HCT116 (cell line): ENCODE measurements at regions not wholly inside any gene's neighbourhood (a gene's known extent, or its start where the extent isn't known, plus 50 kb on each side); places are given as distances from the start of the nearest gene placed in this dataset.

Source experiments
- ATAC-seq: fragments of 200-7000 bp; cut with Tn5 transposase; 2 replicates; pipeline ENCODE4 v1.9.1; 2020; ENCODE audit warnings: mild to moderate bottlenecking, moderate library complexity
- BruUV-seq: library from RNA; stranded (reverse); fragments of 400-500 nt; replicated peaks from 2 replicates; lab custom pipeline; 2021; lab: Mats Ljungman, UMichigan
- CTCF ChIA-PET: fragments of 300-600 bp; sonication (Branson Sonifier 250); formaldehyde crosslinking; loops from one replicate; lab custom pipeline; 2021; ENCODE audit warnings: antibody characterized with exemption; lab: Charles Lee
- POLR2A ChIA-PET: fragments of 300-600, 350-600 bp; sonication (Branson Sonifier 250); formaldehyde crosslinking; loops from one replicate; lab custom pipeline; 2021; ENCODE audit warnings: antibody characterized with exemption; lab: Charles Lee
- RAD21 ChIA-PET, 2 experiments: fragments of 300-600 bp; sonication (Branson Sonifier 250); formaldehyde crosslinking; loops; one replicate each; lab custom pipeline; 2023; ENCODE audit warnings: low total read pairs in 2 of 2; ENCODE audit not compliant: uncharacterized antibody in 2 of 2, unreplicated experiment in 2 of 2, low non-redundant PET in 1 of 2; lab: Charles Lee
- DNase-seq: peaks from one replicate; pipeline ENCODE4 v3.0.0-alpha.2; 2010; ENCODE audit warnings: low read depth, low spot score
- H2AFZ ChIP-seq: fragments of 200-600 bp; shearing (Covaris generic), sonication (generic); 2 replicates; pipeline ENCODE4 v1.6.1; 2017; ENCODE audit warnings: low read depth, mixed run types, mixed read lengths, antibody characterized with exemption, low read length; ENCODE audit not compliant: poor library complexity, severe bottlenecking
- H3K27ac ChIP-seq: 2 replicates; pipeline ENCODE4 v1.5.1; 2012; ENCODE audit warnings: low read depth, low read length
- H3K27me3 ChIP-seq: fragments of 200-600 bp; sonication (generic); 2 replicates; pipeline ENCODE4 v1.6.1; 2016; ENCODE audit warnings: mixed run types, low read length, mixed read lengths; ENCODE audit not compliant: insufficient read depth
- H3K36me3 ChIP-seq, 2 experiments: fragments of 200-500 bp in 1 of 2; fragments of 200-600 bp in 1 of 2; sonication (Bioruptor generic) in 1 of 2; sonication (generic) in 1 of 2; 2 replicates each; pipeline versions ENCODE4 v1.5.1 to v1.6.1; 2014 to 2016; ENCODE audit warnings: low read length in 2 of 2, inconsistent platforms in 1 of 2, mixed read lengths in 1 of 2, mixed run types in 1 of 2; ENCODE audit not compliant: insufficient read depth in 2 of 2, control insufficient read depth in 1 of 2
- H3K4me1 ChIP-seq, 2 experiments: fragments of 200-600 bp in 1 of 2; sonication (generic) in 1 of 2; 2 replicates each; pipeline versions ENCODE4 v1.5.1 to v1.6.1; 2012 to 2017; ENCODE audit warnings: low read length in 2 of 2, inconsistent platforms in 1 of 2, mild to moderate bottlenecking in 1 of 2, mixed read lengths in 1 of 2, mixed run types in 1 of 2, moderate library complexity in 1 of 2; ENCODE audit not compliant: insufficient read depth in 2 of 2, control insufficient read depth in 1 of 2
- H3K4me2 ChIP-seq: fragments of 200-600 bp; sonication (generic); 2 replicates; pipeline ENCODE4 v1.6.1; 2017; ENCODE audit warnings: mixed run types, low read length, mixed read lengths
- H3K4me3 ChIP-seq, 2 experiments: fragments of 200-600 bp in 1 of 2; sonication (generic) in 1 of 2; replicated peaks in 1 of 2; 2 replicates each; pipeline ENCODE4 v1.5.1; 2011 to 2016; ENCODE audit warnings: low read length in 2 of 2, control low read depth in 1 of 2, low read depth in 1 of 2, mild to moderate bottlenecking in 1 of 2, mixed read lengths in 1 of 2, mixed run types in 1 of 2
- H3K79me2 ChIP-seq: fragments of 200-600 bp; sonication (generic); 2 replicates; pipeline ENCODE4 v1.6.1; 2017; ENCODE audit warnings: mild to moderate bottlenecking, mixed run types, low read length, moderate library complexity, mixed read lengths; ENCODE audit not compliant: insufficient read depth
- H3K9ac ChIP-seq: fragments of 200-600 bp; sonication (generic); 2 replicates; pipeline ENCODE4 v1.6.1; 2016; ENCODE audit warnings: low read length, mixed read lengths
- H3K9me2 ChIP-seq: fragments of 200-600 bp; sonication (generic), shearing (Covaris generic); 2 replicates; pipeline ENCODE4 v1.6.1; 2017; ENCODE audit warnings: mixed run types, mild to moderate bottlenecking, moderate library complexity; ENCODE audit not compliant: insufficient read depth
- H3K9me3 ChIP-seq, 2 experiments: fragments of 200-500 bp in 1 of 2; fragments of 200-600 bp in 1 of 2; sonication (Bioruptor generic) in 1 of 2; sonication (generic) in 1 of 2; 2 replicates each; pipeline ENCODE4 v1.6.1; 2014 to 2017; ENCODE audit warnings: low read length in 2 of 2, mixed read lengths in 2 of 2, inconsistent platforms in 1 of 2, low read depth in 1 of 2, mild to moderate bottlenecking in 1 of 2, mixed run types in 1 of 2, moderate library complexity in 1 of 2; ENCODE audit not compliant: control insufficient read depth in 1 of 2, insufficient read depth in 1 of 2
- H4K20me1 ChIP-seq: fragments of 200-600 bp; sonication (generic), shearing (Covaris generic); 2 replicates; pipeline ENCODE4 v1.6.1; 2017; ENCODE audit warnings: mixed run types, mild to moderate bottlenecking, moderate library complexity; ENCODE audit not compliant: insufficient read depth
- ATF3 ChIP-seq: IDR thresholded peaks from 2 replicates; pipeline ENCODE4 v1.6.1; 2012
- CBX3 ChIP-seq: IDR thresholded peaks from 2 replicates; pipeline ENCODE4 v1.6.1; 2012; ENCODE audit warnings: low read depth
- CEBPB ChIP-seq: IDR thresholded peaks from 2 replicates; pipeline ENCODE4 v1.6.1; 2012; ENCODE audit warnings: low read depth
- CTCF ChIP-seq, 3 experiments: fragments of 200-600 bp in 1 of 3; sonication (generic) in 1 of 3; IDR thresholded peaks in 2 of 3; conservative IDR thresholded peaks in 1 of 3; 2 replicates each; pipeline ENCODE4 v1.5.1; 2012 to 2017; ENCODE audit warnings: low read depth in 2 of 3, low read length in 2 of 3, antibody characterized with exemption in 1 of 3, borderline replicate concordance in 1 of 3, control low read depth in 1 of 3, mild to moderate bottlenecking in 1 of 3, mixed read lengths in 1 of 3, mixed run types in 1 of 3, moderate library complexity in 1 of 3; ENCODE audit not compliant: insufficient read depth in 1 of 3
- ELF1 ChIP-seq: IDR thresholded peaks from 2 replicates; pipeline ENCODE4 v1.6.1; 2012; ENCODE audit warnings: low read depth, borderline replicate concordance
- EZH2 ChIP-seq: fragments of 200-600 bp; sonication (generic); IDR thresholded peaks from 2 replicates; pipeline ENCODE4 v1.6.1; 2017; ENCODE audit warnings: antibody characterized with exemption, mixed run types
- EZH2phosphoT487 ChIP-seq: fragments of 200-600 bp; IDR thresholded peaks from 2 replicates; pipeline ENCODE4 v1.6.1; 2018; ENCODE audit warnings: antibody characterized with exemption, borderline replicate concordance
- JUND ChIP-seq: IDR thresholded peaks from 2 replicates; pipeline ENCODE4 v1.6.1; 2012
- POLR2A ChIP-seq: IDR thresholded peaks from 2 replicates; pipeline ENCODE4 v1.7.0; 2011; ENCODE audit warnings: borderline replicate concordance; ENCODE audit not compliant: insufficient read depth, insufficient read length; ENCODE audit errors: extremely low read depth
- SIN3A ChIP-seq: IDR thresholded peaks from 2 replicates; pipeline ENCODE4 v1.6.1; 2012; ENCODE audit warnings: low read depth
- SP1 ChIP-seq: IDR thresholded peaks from 2 replicates; pipeline ENCODE4 v1.6.1; 2012; ENCODE audit warnings: low read depth
- SRF ChIP-seq: IDR thresholded peaks from 2 replicates; pipeline ENCODE4 v1.6.1; 2012; ENCODE audit warnings: low read depth
- TCF7L2 ChIP-seq: IDR thresholded peaks from 2 replicates; pipeline ENCODE4 v1.7.0; 2011; ENCODE audit warnings: borderline replicate concordance, inconsistent platforms; ENCODE audit not compliant: insufficient read depth, insufficient read length; ENCODE audit errors: extremely low read depth
- YY1 ChIP-seq: IDR thresholded peaks from 2 replicates; pipeline ENCODE4 v1.6.1; 2011; ENCODE audit warnings: low read length, low read depth, moderate library complexity, mild to moderate bottlenecking; ENCODE audit not compliant: insufficient replicate concordance; ENCODE audit errors: extremely low read depth
- intact Hi-C: fragments of 100-400 bp; cut with micrococcal nuclease; formaldehyde crosslinking; loops from 2 replicates; pipeline ENCODE4 v1.10.0; 2022
- TF ChIP-seq, protein P1 (sequence below): IDR thresholded peaks from 2 replicates; pipeline ENCODE4 v1.6.1; 2012; ENCODE audit warnings: low read depth
- TF ChIP-seq, protein P2 (sequence below): IDR thresholded peaks from 2 replicates; pipeline ENCODE4 v1.6.1; 2011; ENCODE audit warnings: mild to moderate bottlenecking, low read length, moderate library complexity; ENCODE audit not compliant: insufficient replicate concordance; ENCODE audit errors: extremely low read depth

GRCh38 chr13:111850976-111851375 lies 216.0 kb upstream of the SOX1 start:
- H3K27ac ChIP-seq = no peak overlapping the region
- DNase-seq = no peak
- H3K4me3 ChIP-seq = no peak overlapping the region
- H3K4me1 ChIP-seq = no peaks in the 10 kb centered on the region
- TF ChIP-seq JUND (no peak), CEBPB (no peak), ATF3 (no peak), CTCF (IDR thresholded peaks at IDR 0.05 in 2 of 3, conservative IDR thresholded peaks at IDR 0.05 in 1 of 3; ENCODE audit: borderline replicate concordance in 1 of 3, insufficient read depth in 1 of 3, low read depth in 2 of 3, low read length in 2 of 3) (no peak), EZH2phosphoT487 (no peak), POLR2A (no peak), EZH2 (no peak), SIN3A (no peak), SRF (no peak), SP1 (no peak), TCF7L2 (no peak), ELF1 (no peak), CBX3 (no peak), YY1 (no peak)
- TF ChIP-seq, protein P1, sequence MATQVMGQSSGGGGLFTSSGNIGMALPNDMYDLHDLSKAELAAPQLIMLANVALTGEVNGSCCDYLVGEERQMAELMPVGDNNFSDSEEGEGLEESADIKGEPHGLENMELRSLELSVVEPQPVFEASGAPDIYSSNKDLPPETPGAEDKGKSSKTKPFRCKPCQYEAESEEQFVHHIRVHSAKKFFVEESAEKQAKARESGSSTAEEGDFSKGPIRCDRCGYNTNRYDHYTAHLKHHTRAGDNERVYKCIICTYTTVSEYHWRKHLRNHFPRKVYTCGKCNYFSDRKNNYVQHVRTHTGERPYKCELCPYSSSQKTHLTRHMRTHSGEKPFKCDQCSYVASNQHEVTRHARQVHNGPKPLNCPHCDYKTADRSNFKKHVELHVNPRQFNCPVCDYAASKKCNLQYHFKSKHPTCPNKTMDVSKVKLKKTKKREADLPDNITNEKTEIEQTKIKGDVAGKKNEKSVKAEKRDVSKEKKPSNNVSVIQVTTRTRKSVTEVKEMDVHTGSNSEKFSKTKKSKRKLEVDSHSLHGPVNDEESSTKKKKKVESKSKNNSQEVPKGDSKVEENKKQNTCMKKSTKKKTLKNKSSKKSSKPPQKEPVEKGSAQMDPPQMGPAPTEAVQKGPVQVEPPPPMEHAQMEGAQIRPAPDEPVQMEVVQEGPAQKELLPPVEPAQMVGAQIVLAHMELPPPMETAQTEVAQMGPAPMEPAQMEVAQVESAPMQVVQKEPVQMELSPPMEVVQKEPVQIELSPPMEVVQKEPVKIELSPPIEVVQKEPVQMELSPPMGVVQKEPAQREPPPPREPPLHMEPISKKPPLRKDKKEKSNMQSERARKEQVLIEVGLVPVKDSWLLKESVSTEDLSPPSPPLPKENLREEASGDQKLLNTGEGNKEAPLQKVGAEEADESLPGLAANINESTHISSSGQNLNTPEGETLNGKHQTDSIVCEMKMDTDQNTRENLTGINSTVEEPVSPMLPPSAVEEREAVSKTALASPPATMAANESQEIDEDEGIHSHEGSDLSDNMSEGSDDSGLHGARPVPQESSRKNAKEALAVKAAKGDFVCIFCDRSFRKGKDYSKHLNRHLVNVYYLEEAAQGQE = no peak
- TF ChIP-seq, protein P2, sequence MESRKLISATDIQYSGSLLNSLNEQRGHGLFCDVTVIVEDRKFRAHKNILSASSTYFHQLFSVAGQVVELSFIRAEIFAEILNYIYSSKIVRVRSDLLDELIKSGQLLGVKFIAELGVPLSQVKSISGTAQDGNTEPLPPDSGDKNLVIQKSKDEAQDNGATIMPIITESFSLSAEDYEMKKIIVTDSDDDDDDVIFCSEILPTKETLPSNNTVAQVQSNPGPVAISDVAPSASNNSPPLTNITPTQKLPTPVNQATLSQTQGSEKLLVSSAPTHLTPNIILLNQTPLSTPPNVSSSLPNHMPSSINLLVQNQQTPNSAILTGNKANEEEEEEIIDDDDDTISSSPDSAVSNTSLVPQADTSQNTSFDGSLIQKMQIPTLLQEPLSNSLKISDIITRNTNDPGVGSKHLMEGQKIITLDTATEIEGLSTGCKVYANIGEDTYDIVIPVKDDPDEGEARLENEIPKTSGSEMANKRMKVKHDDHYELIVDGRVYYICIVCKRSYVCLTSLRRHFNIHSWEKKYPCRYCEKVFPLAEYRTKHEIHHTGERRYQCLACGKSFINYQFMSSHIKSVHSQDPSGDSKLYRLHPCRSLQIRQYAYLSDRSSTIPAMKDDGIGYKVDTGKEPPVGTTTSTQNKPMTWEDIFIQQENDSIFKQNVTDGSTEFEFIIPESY = no peak
- H3K79me2 ChIP-seq = no peaks in the 10 kb centered on the region
- ChIA-PET CTCF (no interaction called here), RAD21 (no interaction called here), POLR2A (no interaction called here)
- H3K27me3 ChIP-seq = peaks cover 7% of the 10 kb centered on the region; the same call in 1 of the 2 replicates
- ATAC-seq = no peak
- intact Hi-C loops = no loop called here
- no peak overlapping the region for H3K4me2 ChIP-seq
- no peaks in the 10 kb centered on the region for H3K9me3 ChIP-seq
- H3K9me2 ChIP-seq = no peaks in the 10 kb centered on the region
- no TSS peak for BruUV-seq
- H2AFZ ChIP-seq = no peak overlapping the region
- H4K20me1 ChIP-seq = no peaks in the 10 kb centered on the region
- no peak overlapping the region for H3K9ac ChIP-seq
- H3K36me3 ChIP-seq = no peaks in the 10 kb centered on the region
